H1 (cell line): ENCODE measurements at regions not wholly inside any gene's neighbourhood (a gene's known extent, or its start where the extent isn't known, plus 50 kb on each side); places are given as distances from the start of the nearest gene placed in this dataset.

ENCODE experiments used
- CTCF ChIA-PET: fragments of 300-600 bp; sonication (Branson Sonifier 250); formaldehyde crosslinking; loops from one replicate; lab custom pipeline; 2021; ENCODE audit not compliant: partially characterized antibody; lab: Charles Lee
- POLR2A ChIA-PET: fragments of 300-600 bp; sonication (Branson Sonifier 250); formaldehyde crosslinking; loops from one replicate; lab custom pipeline; 2021; ENCODE audit warnings: inconsistent platforms; ENCODE audit not compliant: partially characterized antibody; lab: Charles Lee
- DNase-seq, 2 experiments: peaks; one replicate each; pipeline versions ENCODE4 v3.0.0 to v3.0.0-alpha.2; 2010 to 2022; ENCODE audit warnings: low spot score in 2 of 2, low read depth in 1 of 2, mixed read lengths in 1 of 2
- FAIRE-seq: peaks from 2 replicates; lab custom pipeline; 2011; peaks lifted over from hg19 to GRCh38; lab: Jason Lieb, UNC
- H2AFZ ChIP-seq: 2 replicates; pipeline ENCODE4 v1.8.1; 2012; ENCODE audit warnings: low read length, inconsistent platforms
- H2AK5ac ChIP-seq: 2 replicates; pipeline ENCODE4 v1.6.1; 2013; ENCODE audit warnings: low read depth, low read length
- H2BK120ac ChIP-seq: replicated peaks from 2 replicates; pipeline ENCODE3; 2013; ENCODE audit warnings: low read depth, low read length, inconsistent platforms
- H2BK12ac ChIP-seq: 2 replicates; pipeline ENCODE4 v1.6.1; 2013; ENCODE audit warnings: low read depth, low read length
- H2BK15ac ChIP-seq: 2 replicates; pipeline ENCODE4 v1.6.1; 2013; ENCODE audit warnings: low read length
- H2BK20ac ChIP-seq: 2 replicates; pipeline ENCODE4 v1.6.1; 2013; ENCODE audit warnings: low read length
- H2BK5ac ChIP-seq: 2 replicates; pipeline ENCODE4 v1.6.1; 2013; ENCODE audit warnings: low read depth, low read length
- H3K14ac ChIP-seq: 2 replicates; pipeline ENCODE4 v1.6.1; 2013; ENCODE audit warnings: inconsistent platforms; ENCODE audit not compliant: insufficient read length
- H3K18ac ChIP-seq: 2 replicates; pipeline ENCODE4 v1.6.1; 2013; ENCODE audit warnings: low read length; ENCODE audit errors: extremely low read depth
- H3K23ac ChIP-seq: 2 replicates; pipeline ENCODE4 v1.6.1; 2013; ENCODE audit warnings: inconsistent platforms; ENCODE audit not compliant: insufficient read length
- H3K23me2 ChIP-seq: 2 replicates; pipeline ENCODE4 v1.6.1; 2013; ENCODE audit warnings: low read depth, low read length
- H3K27ac ChIP-seq: 2 replicates; pipeline ENCODE4 v1.6.1; 2011; ENCODE audit warnings: low read depth, low read length, inconsistent platforms
- H3K27me3 ChIP-seq, 4 experiments: replicated peaks in 1 of 4; 1 replicate in 1 of 4; 2 replicates in 3 of 4; pipeline versions ENCODE4 v1.6.1 to v1.8.1; 2011 to 2013; ENCODE audit warnings: low read length in 3 of 4, mild to moderate bottlenecking in 3 of 4, inconsistent platforms in 2 of 4, mixed read lengths in 2 of 4, moderate library complexity in 1 of 4; ENCODE audit not compliant: control insufficient read depth in 3 of 4, insufficient read depth in 3 of 4; ENCODE audit errors: extremely low read depth in 1 of 4
- H3K36me3 ChIP-seq, 4 experiments: 2 replicates each; pipeline versions ENCODE4 v1.6.1 to v1.8.1; 2011 to 2013; ENCODE audit warnings: mild to moderate bottlenecking in 4 of 4, low read length in 3 of 4, moderate library complexity in 2 of 4, control low read depth in 1 of 4, inconsistent platforms in 1 of 4; ENCODE audit not compliant: insufficient read depth in 4 of 4, control insufficient read depth in 2 of 4
- H3K4ac ChIP-seq: replicated peaks from 2 replicates; pipeline ENCODE3; 2013; ENCODE audit warnings: low read length, low read depth, mixed read lengths, inconsistent platforms; ENCODE audit not compliant: insufficient read length
- H3K4me1 ChIP-seq, 4 experiments: replicated peaks in 1 of 4; 1 replicate in 1 of 4; 2 replicates in 3 of 4; pipeline versions ENCODE4 v1.6.1 to v1.8.1; 2011 to 2013; ENCODE audit warnings: low read length in 3 of 4, inconsistent platforms in 2 of 4, mixed read lengths in 1 of 4; ENCODE audit not compliant: insufficient read depth in 4 of 4, control insufficient read depth in 3 of 4
- H3K4me2 ChIP-seq, 2 experiments: 2 replicates each; pipeline versions ENCODE4 v1.6.1 to v1.8.1; 2011 to 2013; ENCODE audit warnings: low read depth in 2 of 2, low read length in 2 of 2, control low read depth in 1 of 2, inconsistent platforms in 1 of 2, mild to moderate bottlenecking in 1 of 2; ENCODE audit not compliant: insufficient read depth in 1 of 2
- H3K4me3 ChIP-seq, 4 experiments: fragments of 200-600, 300-600 bp in 1 of 4; sonication (generic), shearing (Covaris generic), sonication (Bioruptor Twin) in 1 of 4; 2 replicates each; pipeline versions ENCODE4 v1.5.1 to v1.8.1; 2011 to 2016; ENCODE audit warnings: low read length in 4 of 4, low read depth in 3 of 4, control low read depth in 2 of 4, inconsistent platforms in 2 of 4, mild to moderate bottlenecking in 2 of 4, mixed read lengths in 1 of 4, moderate library complexity in 1 of 4; ENCODE audit not compliant: insufficient read depth in 2 of 4; ENCODE audit errors: extremely low read depth in 1 of 4
- H3K56ac ChIP-seq: replicated peaks from 2 replicates; pipeline ENCODE3; 2013; ENCODE audit warnings: low read depth, mild to moderate bottlenecking, mixed read lengths, low read length, inconsistent platforms; ENCODE audit not compliant: insufficient read length
- H3K79me1 ChIP-seq: 2 replicates; pipeline ENCODE4 v1.6.1; 2013; ENCODE audit warnings: low read depth, low read length, control low read depth
- H3K79me2 ChIP-seq, 2 experiments: 2 replicates each; pipeline versions ENCODE4 v1.6.1 to v1.8.1; 2012 to 2013; ENCODE audit warnings: low read length in 2 of 2, mild to moderate bottlenecking in 2 of 2, inconsistent platforms in 1 of 2; ENCODE audit not compliant: insufficient read depth in 2 of 2, control insufficient read depth in 1 of 2
- H3K9ac ChIP-seq, 4 experiments: replicated peaks in 1 of 4; 1 replicate in 1 of 4; 2 replicates in 3 of 4; pipeline versions ENCODE4 v1.6.1 to v1.8.1; 2011 to 2013; ENCODE audit warnings: low read depth in 3 of 4, low read length in 3 of 4, control low read depth in 2 of 4, mild to moderate bottlenecking in 2 of 4, moderate library complexity in 2 of 4, inconsistent platforms in 1 of 4; ENCODE audit errors: extremely low read depth in 1 of 4
- H3K9me3 ChIP-seq, 2 experiments: 2 replicates each; pipeline versions ENCODE4 v1.6.1 to v1.8.1; 2012 to 2013; ENCODE audit warnings: mild to moderate bottlenecking in 2 of 2, moderate library complexity in 2 of 2, control low read depth in 1 of 2, inconsistent platforms in 1 of 2, low read depth in 1 of 2, low read length in 1 of 2, mixed read lengths in 1 of 2; ENCODE audit not compliant: insufficient read depth in 2 of 2
- H4K20me1 ChIP-seq, 2 experiments: replicated peaks in 1 of 2; 2 replicates each; pipeline versions ENCODE3 to v1.8.1; 2011 to 2013; ENCODE audit warnings: inconsistent platforms in 2 of 2, low read length in 2 of 2, mild to moderate bottlenecking in 1 of 2; ENCODE audit not compliant: insufficient read depth in 2 of 2, control insufficient read depth in 1 of 2
- H4K5ac ChIP-seq: 2 replicates; pipeline ENCODE4 v1.6.1; 2013; ENCODE audit warnings: low read length, low read depth, mixed read lengths, inconsistent platforms; ENCODE audit not compliant: insufficient read length
- H4K8ac ChIP-seq: 2 replicates; pipeline ENCODE4 v1.8.0; 2013; ENCODE audit warnings: mild to moderate bottlenecking, moderate library complexity, low read length, inconsistent platforms; ENCODE audit not compliant: insufficient read depth; ENCODE audit errors: extremely low read depth
- H4K91ac ChIP-seq: replicated peaks from 2 replicates; pipeline ENCODE3; 2013; ENCODE audit warnings: low read length, mixed read lengths, inconsistent platforms; ENCODE audit not compliant: insufficient read length
- BCL11A ChIP-seq, 2 experiments: IDR thresholded peaks; one replicate each; pipeline ENCODE4 v1.6.1; 2011; ENCODE audit warnings: low read depth in 2 of 2, low read length in 2 of 2, mild to moderate bottlenecking in 2 of 2
- BRCA1 ChIP-seq: IDR thresholded peaks from 2 replicates; pipeline ENCODE4 v1.6.1; 2012; ENCODE audit warnings: low read depth, low read length, improper control_type of control experiment
- CREB1 ChIP-seq: IDR thresholded peaks from 2 replicates; pipeline ENCODE4 v1.6.1; 2012; ENCODE audit warnings: inconsistent platforms
- CTBP2 ChIP-seq: IDR thresholded peaks from 2 replicates; pipeline ENCODE4 v1.7.0; 2011; ENCODE audit warnings: borderline replicate concordance, mild to moderate bottlenecking, moderate library complexity, mixed read lengths, low read length; ENCODE audit not compliant: insufficient read depth, insufficient read length
- HDAC6 ChIP-seq: IDR thresholded peaks from one replicate; pipeline ENCODE4 v1.7.1; 2012; ENCODE audit warnings: low read depth, mild to moderate bottlenecking, inconsistent platforms, low read length, moderate library complexity
- MAFK ChIP-seq: IDR thresholded peaks from 2 replicates; pipeline ENCODE4 v1.6.1; 2012; ENCODE audit warnings: low read depth, mild to moderate bottlenecking, improper control_type of control experiment, low read length
- PHF8 ChIP-seq: fragments of 200-600 bp; sonication (generic); conservative IDR thresholded peaks from 2 replicates; pipeline ENCODE4 v1.7.1; 2012; ENCODE audit warnings: low read depth, mild to moderate bottlenecking, inconsistent platforms, low read length, moderate library complexity
- RAD21 ChIP-seq, 2 experiments: IDR thresholded peaks in 1 of 2; conservative IDR thresholded peaks in 1 of 2; 2 replicates each; pipeline ENCODE4 v1.6.1; 2011; ENCODE audit warnings: low read depth in 2 of 2, low read length in 2 of 2, improper control_type of control experiment in 1 of 2, inconsistent platforms in 1 of 2, mild to moderate bottlenecking in 1 of 2, moderate library complexity in 1 of 2
- RFX5 ChIP-seq: IDR thresholded peaks from 2 replicates; pipeline ENCODE4 v1.6.1; 2011; ENCODE audit warnings: low read depth, low read length, improper control_type of control experiment, borderline replicate concordance
- WGBS, 2 experiments: shearing (Covaris generic) in 1 of 2; methylation state at CpG; one replicate each; pipeline versions ENCODE4 v1.1.6 to v1.1.7; 2013 to 2015; ENCODE audit warnings: low lambda C conversion rate in 2 of 2, mixed read lengths in 2 of 2, inconsistent platforms in 1 of 2, low coverage in 1 of 2, missing lambda C conversion rate in 1 of 2; ENCODE audit not compliant: insufficient replicate concordance in 2 of 2, insufficient coverage in 1 of 2, insufficient read length in 1 of 2; ENCODE audit errors: extremely low coverage in 1 of 2, missing lambda C conversion rate in 1 of 2; 5-methylcytosine and 5-hydroxymethylcytosine counted together
- TF ChIP-seq, protein P1 (sequence below): IDR thresholded peaks from 2 replicates; pipeline ENCODE4 v1.6.1; 2011; ENCODE audit warnings: low read length, improper control_type of control experiment

DNA sequence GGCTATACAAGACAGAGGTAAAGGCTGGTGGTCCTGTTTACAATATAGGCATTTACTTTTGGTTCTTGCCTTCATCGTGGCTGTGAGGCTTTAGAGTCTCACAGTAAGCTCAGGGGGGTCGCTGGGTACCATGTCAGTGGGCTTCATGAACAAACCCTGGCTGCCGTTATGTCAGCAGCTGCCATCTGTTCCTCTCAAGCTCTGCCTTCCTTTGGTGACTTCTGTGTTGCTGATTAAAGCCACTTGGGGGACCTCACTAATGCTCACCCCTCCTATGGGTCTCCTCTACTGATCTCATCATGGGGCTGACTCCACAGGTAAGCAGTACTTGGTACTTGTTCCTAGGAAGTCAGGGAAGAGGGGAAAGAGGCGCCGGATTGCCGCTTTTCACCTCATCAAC, 268.7 kb downstream of the TTC6 start:
- H2BK15ac ChIP-seq: no peak overlapping the region
- TF ChIP-seq RFX5 (no peak), BRCA1 (no peak), PHF8 (no peak), BCL11A (IDR thresholded peaks at IDR 0.05; ENCODE audit: low read depth in 2 of 2, low read length in 2 of 2) (no peak), CTBP2 (no peak), CREB1 (no peak), HDAC6 (no peak), MAFK (no peak), RAD21 (IDR thresholded peaks at IDR 0.05 in 1 of 2, conservative IDR thresholded peaks at IDR 0.05 in 1 of 2; ENCODE audit: low read depth in 2 of 2, low read length in 2 of 2) (no peak)
- TF ChIP-seq, protein P1, sequence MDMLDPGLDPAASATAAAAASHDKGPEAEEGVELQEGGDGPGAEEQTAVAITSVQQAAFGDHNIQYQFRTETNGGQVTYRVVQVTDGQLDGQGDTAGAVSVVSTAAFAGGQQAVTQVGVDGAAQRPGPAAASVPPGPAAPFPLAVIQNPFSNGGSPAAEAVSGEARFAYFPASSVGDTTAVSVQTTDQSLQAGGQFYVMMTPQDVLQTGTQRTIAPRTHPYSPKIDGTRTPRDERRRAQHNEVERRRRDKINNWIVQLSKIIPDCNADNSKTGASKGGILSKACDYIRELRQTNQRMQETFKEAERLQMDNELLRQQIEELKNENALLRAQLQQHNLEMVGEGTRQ: no peak
- TF ChIP-seq, all 59 proteins: peak for 0
- no peak overlapping the region; the same call in 1 of the 2 replicates for H4K8ac ChIP-seq
- no peaks in the 10 kb centered on the region for H3K23me2 ChIP-seq
- H2BK5ac ChIP-seq: no peak overlapping the region
- H3K27ac ChIP-seq: no peak overlapping the region
- H3K56ac ChIP-seq: no peak overlapping the region
- POLR2A ChIA-PET: no interaction called here
- H2BK120ac ChIP-seq: no peak overlapping the region
- no peak overlapping the region for H4K91ac ChIP-seq
- H3K9ac ChIP-seq: no peak overlapping the region
- H2BK20ac ChIP-seq: no peak overlapping the region
- H3K14ac ChIP-seq: no peak overlapping the region
- no peaks in the 10 kb centered on the region for H3K9me3 ChIP-seq
- no peaks in the 10 kb centered on the region for H4K20me1 ChIP-seq
- CTCF ChIA-PET: interaction anchor here (0.7 to 1.4 kb wide), 3 partner anchors 155 to 634 kb away, joined by 3 to 4 read pairs (median 4); no protein-coding TSS in a partner anchor
- H2BK12ac ChIP-seq: no peak overlapping the region
- H2AK5ac ChIP-seq: no peak overlapping the region
- no peaks in the 10 kb centered on the region for H3K79me1 ChIP-seq
- H3K4me1 ChIP-seq: no peaks in the 10 kb centered on the region
- H3K4ac ChIP-seq: no peak overlapping the region
- no peaks in the 10 kb centered on the region; a peak in 1 of 7 replicates for H3K27me3 ChIP-seq
- H3K18ac ChIP-seq: no peak overlapping the region
- no peak overlapping the region for H2AFZ ChIP-seq
- no peaks in the 10 kb centered on the region for H3K79me2 ChIP-seq
- DNase-seq (no peak), FAIRE-seq (no peak)
- no peak overlapping the region for H3K4me2 ChIP-seq
- H3K36me3 ChIP-seq: no peaks in the 10 kb centered on the region
- no peak overlapping the region for H3K4me3 ChIP-seq
- no peak overlapping the region for H3K23ac ChIP-seq
- no peak overlapping the region for H4K5ac ChIP-seq
- 85% methylated on average over 6 of the region's 6 CpGs; no CpG with 5 or more reads in 1 of the 2 experiments for WGBS, 2 experiments
